SK-N-SH (cell line): ENCODE measurements at regions not wholly inside any gene's neighbourhood (a gene's known extent, or its start where the extent isn't known, plus 50 kb on each side); places are given as distances from the start of the nearest gene placed in this dataset.

ENCODE experiments used
- CTCF ChIP-seq: fragments of 200-600 bp; sonication (generic); IDR thresholded peaks from 2 replicates; pipeline ENCODE4 v1.6.1; 2017; ENCODE audit warnings: antibody characterized with exemption, mild to moderate bottlenecking, moderate library complexity
- POLR2AphosphoS5 ChIP-seq: IDR thresholded peaks from 2 replicates; pipeline ENCODE4 v1.6.1; 2012; ENCODE audit warnings: low read depth, low read length
- RAD21 ChIP-seq: IDR thresholded peaks from 2 replicates; pipeline ENCODE4 v1.6.1; 2012; ENCODE audit warnings: mild to moderate bottlenecking, low read length
- TAF1 ChIP-seq: IDR thresholded peaks from 2 replicates; pipeline ENCODE4 v1.6.1; 2012; ENCODE audit warnings: low read depth, mild to moderate bottlenecking, low read length, moderate library complexity, borderline replicate concordance

- no peak for TF ChIP-seq CTCF
- no peak for TF ChIP-seq RAD21
- no peak for TF ChIP-seq TAF1
- no peak for TF ChIP-seq POLR2AphosphoS5
Observed at GRCh38 chr17:36749493-36749892, 148.1 kb downstream of the MRM1 start.
